CD4-positive, alpha-beta T cell treated with Interleukin-6 for 4 hours (primary cell): ENCODE measurements at regions not wholly inside any gene's neighbourhood (a gene's known extent, or its start where the extent isn't known, plus 50 kb on each side); places are given as distances from the start of the nearest gene placed in this dataset.
"Not testable (repeated sequence)": the region's sequence is repeated elsewhere in the genome, so short reads cannot be mapped to it uniquely, and the experiment has no call there.

Experiments
- DNase-seq: peaks from one replicate; pipeline ENCODE4 v3.0.0-alpha.2; 2020; ENCODE audit warnings: mixed read lengths

GRCh38 chr17:73900516-73900915 is 256.3 kb upstream of the SDK2 start:
- DNase-seq: no peak

GRCh38 chr17:73901249-73901648 is 257.0 kb upstream of the SDK2 start:
- no peak for DNase-seq

GRCh38 chr17:73901661-73902415 is 257.6 kb upstream of the SDK2 start:
- peak; percentile 25 for DNase-seq

- DNase-seq: peak; percentile 13
Observed at GRCh38 chr17:73902416-73903181, 258.4 kb upstream of the SDK2 start.

GRCh38 chr17:73906896-73907870 is 262.9 kb upstream of the SDK2 start:
- no peak for DNase-seq

GRCh38 chr17:73909186-73909585 is 264.9 kb upstream of the SDK2 start:
- no peak for DNase-seq

- no peak for DNase-seq
Observed at GRCh38 chr17:73910206-73910605, 266.0 kb upstream of the SDK2 start.

- no peak for DNase-seq
Observed at GRCh38 chr17:73910821-73911515, 266.7 kb upstream of the SDK2 start.

GRCh38 chr17:73911726-73912372 is 267.6 kb upstream of the SDK2 start:
- DNase-seq: no peak

GRCh38 chr17:73912373-73912746 is 268.1 kb upstream of the SDK2 start:
- DNase-seq: no peak

- DNase-seq: no peak
Observed at GRCh38 chr17:73914536-73915274, 270.5 kb upstream of the SDK2 start.

- not testable (repeated sequence) for DNase-seq
Observed at GRCh38 chr17:73919033-73919432, 274.8 kb upstream of the SDK2 start.

GRCh38 chr17:73921306-73921705 is 277.1 kb upstream of the SDK2 start:
- DNase-seq: no peak

- DNase-seq: no peak
Observed at GRCh38 chr17:73924114-73924908, 279.2 kb upstream of the RPL38 start.

GRCh38 chr17:73924909-73925186 is 278.6 kb upstream of the RPL38 start:
- no peak for DNase-seq

- DNase-seq: no peak
Observed at GRCh38 chr17:73929860-73930430, 273.5 kb upstream of the RPL38 start.

GRCh38 chr17:73932216-73932749 is 271.2 kb upstream of the RPL38 start:
- DNase-seq: no peak

- no peak for DNase-seq
Observed at GRCh38 chr17:73933164-73933766, 270.2 kb upstream of the RPL38 start.

- DNase-seq: no peak
Observed at GRCh38 chr17:73933871-73934270, 269.6 kb upstream of the RPL38 start.

GRCh38 chr17:73934696-73935095 is 268.8 kb upstream of the RPL38 start:
- DNase-seq: no peak
